ENCODE measurements at regions not wholly inside any gene's neighbourhood (a gene's known extent, or its start where the extent isn't known, plus 50 kb on each side); places are given as distances from the start of the nearest gene placed in this dataset.

DNA sequence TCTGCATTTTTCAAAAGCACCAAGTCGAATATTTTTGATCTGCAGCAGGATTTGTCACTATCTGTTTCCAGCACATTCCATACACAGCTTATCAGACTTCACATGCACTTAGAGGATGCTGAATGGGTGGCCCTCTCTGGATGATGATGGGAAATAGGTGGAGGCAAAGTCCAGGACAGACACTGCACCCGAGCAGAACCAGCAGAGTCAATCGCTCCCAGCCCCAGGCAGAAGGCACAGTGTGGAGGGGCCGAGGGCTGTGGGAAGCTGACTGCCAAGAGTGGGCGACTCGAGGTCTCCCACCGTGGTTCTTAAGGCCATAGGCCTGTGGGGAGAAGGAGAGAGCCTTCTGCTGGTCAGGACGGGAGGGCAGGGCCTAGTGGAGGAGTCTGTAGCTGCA, 490.2 kb upstream of the MGMT start:
- no peak overlapping the region for H3K4me3 ChIP-seq (replicated peaks in 1 of 2; ENCODE audit: low read depth in 2 of 2, low read length in 2 of 2)
- TF ChIP-seq, protein P1, sequence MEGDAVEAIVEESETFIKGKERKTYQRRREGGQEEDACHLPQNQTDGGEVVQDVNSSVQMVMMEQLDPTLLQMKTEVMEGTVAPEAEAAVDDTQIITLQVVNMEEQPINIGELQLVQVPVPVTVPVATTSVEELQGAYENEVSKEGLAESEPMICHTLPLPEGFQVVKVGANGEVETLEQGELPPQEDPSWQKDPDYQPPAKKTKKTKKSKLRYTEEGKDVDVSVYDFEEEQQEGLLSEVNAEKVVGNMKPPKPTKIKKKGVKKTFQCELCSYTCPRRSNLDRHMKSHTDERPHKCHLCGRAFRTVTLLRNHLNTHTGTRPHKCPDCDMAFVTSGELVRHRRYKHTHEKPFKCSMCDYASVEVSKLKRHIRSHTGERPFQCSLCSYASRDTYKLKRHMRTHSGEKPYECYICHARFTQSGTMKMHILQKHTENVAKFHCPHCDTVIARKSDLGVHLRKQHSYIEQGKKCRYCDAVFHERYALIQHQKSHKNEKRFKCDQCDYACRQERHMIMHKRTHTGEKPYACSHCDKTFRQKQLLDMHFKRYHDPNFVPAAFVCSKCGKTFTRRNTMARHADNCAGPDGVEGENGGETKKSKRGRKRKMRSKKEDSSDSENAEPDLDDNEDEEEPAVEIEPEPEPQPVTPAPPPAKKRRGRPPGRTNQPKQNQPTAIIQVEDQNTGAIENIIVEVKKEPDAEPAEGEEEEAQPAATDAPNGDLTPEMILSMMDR (IDR thresholded peaks at IDR 0.05; ENCODE audit: low read depth, low read length) = no peak
- no peak for DNase-seq (ENCODE audit: low read depth in 2 of 2)

DNA sequence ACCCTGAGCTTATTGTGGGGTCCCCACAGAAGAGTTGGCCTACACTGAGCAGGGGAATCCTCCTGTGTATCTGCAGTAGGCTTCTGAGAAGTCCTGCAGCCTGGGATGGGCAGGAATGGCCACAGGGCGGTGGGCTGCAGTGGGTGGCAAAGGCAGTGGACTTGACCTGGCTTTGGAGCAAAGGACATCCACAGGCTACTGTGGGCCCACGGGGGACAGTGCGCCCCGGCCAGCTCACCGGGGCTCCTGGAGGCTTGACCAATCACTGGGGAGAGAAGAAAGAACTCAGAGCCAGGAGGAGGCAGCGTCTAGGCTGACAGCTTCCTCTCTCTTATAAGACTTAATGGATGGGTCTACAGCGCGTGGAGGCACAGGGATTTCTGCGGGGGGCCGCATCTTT, 488.8 kb upstream of the MGMT start:
- no peak overlapping the region for H3K4me3 ChIP-seq (replicated peaks in 1 of 2; ENCODE audit: low read depth in 2 of 2, low read length in 2 of 2)
- no peak for DNase-seq (ENCODE audit: low read depth in 2 of 2)
- TF ChIP-seq, protein P1 (IDR thresholded peaks at IDR 0.05; ENCODE audit: low read depth, low read length) = no peak

DNA sequence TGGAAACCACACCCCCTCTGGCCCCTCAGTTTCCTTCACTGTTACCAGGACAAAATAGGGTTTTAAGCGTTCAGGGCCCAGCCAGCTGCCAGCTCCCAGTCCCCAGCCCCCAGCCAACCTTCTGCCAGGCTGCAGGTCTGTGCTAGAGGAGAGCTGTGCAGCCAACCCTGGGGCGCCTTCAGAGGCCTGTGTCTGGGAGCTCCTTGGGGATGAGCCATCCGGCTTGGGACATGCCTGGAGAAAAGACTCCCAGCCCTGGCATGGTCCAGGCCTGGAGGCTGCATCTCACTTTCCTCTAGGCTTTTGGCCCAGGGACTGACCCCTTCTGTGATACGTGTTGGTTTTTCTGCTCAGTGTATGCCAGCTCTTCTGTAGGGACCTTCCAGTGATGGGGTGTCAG, 487.6 kb upstream of the MGMT start:
- H3K4me3 ChIP-seq (replicated peaks in 1 of 2; ENCODE audit: low read depth in 2 of 2, low read length in 2 of 2) = no peak overlapping the region

DNA sequence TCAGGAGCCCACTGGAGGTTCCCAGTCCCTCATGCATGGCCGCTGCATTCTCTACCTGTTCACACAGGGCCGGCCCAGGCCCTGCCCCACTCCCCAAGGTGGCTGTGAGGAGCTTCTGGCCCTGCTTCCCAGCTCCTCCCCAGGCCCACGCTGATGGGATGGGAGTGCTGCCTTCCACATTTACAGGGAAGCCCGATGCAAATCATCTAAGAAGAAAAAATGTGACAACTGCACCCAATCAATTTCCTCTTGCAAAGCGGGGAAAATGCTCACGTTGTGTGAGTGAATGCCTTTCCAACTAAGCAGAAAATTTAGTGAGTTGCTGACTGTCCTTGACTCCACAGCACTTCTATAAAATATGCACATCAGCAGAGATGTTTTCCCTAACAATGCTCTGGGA, 485.8 kb upstream of the MGMT start:
- no peak overlapping the region for H3K4me3 ChIP-seq (replicated peaks in 1 of 2; ENCODE audit: low read depth in 2 of 2, low read length in 2 of 2)
- TF ChIP-seq, protein P1 (IDR thresholded peaks at IDR 0.05; ENCODE audit: low read depth, low read length) = no peak
- no peak for DNase-seq (ENCODE audit: low read depth in 2 of 2)

More for the DNA sequence above, 487.6 kb upstream of the MGMT start:
- no peak for DNase-seq (ENCODE audit: low read depth in 2 of 2)
- TF ChIP-seq, protein P1 (IDR thresholded peaks at IDR 0.05; ENCODE audit: low read depth, low read length) = no peak

DNA sequence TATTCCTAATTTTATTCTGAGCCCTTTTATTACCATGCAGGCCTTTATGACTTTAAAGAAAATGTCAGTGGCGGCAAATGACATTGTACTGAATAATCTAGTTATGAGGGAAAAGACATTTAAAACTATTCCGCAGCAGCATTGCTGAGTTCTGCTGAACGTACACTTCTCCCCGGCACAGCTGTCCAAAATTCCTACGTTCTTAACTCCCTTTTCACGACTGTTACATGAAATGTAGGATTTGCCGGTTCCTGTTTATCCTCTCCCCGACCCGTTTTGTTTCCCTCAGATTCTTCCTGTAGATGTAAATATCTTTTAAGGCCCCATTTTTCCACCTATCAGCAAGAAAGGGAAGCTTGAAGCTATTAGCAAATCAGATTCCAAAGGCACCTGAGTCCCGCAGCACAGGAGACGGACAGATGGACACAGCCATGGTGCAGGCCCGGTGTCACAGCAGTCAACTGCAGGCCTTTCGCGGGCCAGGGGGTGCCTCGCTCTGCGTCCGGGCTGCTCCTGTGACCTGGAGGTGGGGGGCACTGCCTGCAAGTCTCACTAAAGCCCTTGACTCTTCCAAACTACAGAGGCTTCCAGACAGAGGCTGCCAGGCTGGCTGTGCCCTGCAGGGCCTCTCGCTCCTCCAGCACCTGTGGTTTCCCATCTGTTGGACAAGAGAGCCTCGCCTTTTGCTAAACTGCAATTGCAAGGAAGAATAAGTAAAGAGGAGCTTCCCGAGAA, 485.0 kb upstream of the MGMT start:
- no peak overlapping the region for H3K4me3 ChIP-seq (replicated peaks in 1 of 2; ENCODE audit: low read depth in 2 of 2, low read length in 2 of 2)
- DNase-seq (ENCODE audit: low read depth in 2 of 2) = no peak
- TF ChIP-seq, protein P1 (IDR thresholded peaks at IDR 0.05; ENCODE audit: low read depth, low read length) = no peak

DNA sequence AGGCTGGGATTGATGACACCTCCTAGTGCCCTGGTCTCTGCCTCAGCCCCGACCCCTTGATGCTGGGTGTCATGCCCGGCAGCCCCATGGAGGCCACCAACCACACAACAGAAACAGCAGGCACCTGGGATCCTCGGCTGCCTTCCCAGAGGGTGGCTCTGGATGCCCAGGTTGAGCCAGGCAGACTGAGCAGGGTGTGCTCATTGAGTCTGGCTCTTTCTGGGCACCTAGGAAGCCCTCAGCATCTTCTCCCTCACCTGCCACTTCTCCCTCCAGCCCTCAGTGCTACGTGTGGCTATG, 484.5 kb upstream of the MGMT start:
- no peak overlapping the region for H3K4me3 ChIP-seq (replicated peaks in 1 of 2; ENCODE audit: low read depth in 2 of 2, low read length in 2 of 2)
- TF ChIP-seq, protein P1 (IDR thresholded peaks at IDR 0.05; ENCODE audit: low read depth, low read length) = no peak
- no peak for DNase-seq (ENCODE audit: low read depth in 2 of 2)

DNA sequence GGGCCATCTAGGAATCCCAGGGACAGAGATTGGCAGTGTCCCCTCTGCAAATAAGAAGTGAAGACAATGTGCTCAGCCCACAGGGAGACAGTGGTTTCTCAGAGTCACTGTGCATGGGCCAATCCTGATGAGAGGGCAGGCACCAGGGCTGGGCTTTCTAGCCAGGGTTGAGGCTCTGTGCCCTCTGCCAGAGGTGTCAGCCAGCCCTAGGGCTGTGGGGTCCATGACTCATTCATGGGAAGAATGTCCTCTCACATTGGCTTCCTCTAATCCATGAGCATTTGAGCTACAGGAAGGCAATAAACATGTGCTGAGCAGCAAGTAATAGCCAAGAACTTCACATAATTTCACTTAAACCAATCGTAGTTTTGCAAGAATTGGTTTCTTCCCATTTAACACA, 482.0 kb upstream of the MGMT start:
- TF ChIP-seq, protein P1 (IDR thresholded peaks at IDR 0.05; ENCODE audit: low read depth, low read length) = no peak
- DNase-seq (ENCODE audit: low read depth in 2 of 2) = no peak
- no peak overlapping the region for H3K4me3 ChIP-seq (replicated peaks in 1 of 2; ENCODE audit: low read depth in 2 of 2, low read length in 2 of 2)
